ENCODE measurements at regions not wholly inside any gene's neighbourhood (a gene's known extent, or its start where the extent isn't known, plus 50 kb on each side); places are given as distances from the start of the nearest gene placed in this dataset.

DNA sequence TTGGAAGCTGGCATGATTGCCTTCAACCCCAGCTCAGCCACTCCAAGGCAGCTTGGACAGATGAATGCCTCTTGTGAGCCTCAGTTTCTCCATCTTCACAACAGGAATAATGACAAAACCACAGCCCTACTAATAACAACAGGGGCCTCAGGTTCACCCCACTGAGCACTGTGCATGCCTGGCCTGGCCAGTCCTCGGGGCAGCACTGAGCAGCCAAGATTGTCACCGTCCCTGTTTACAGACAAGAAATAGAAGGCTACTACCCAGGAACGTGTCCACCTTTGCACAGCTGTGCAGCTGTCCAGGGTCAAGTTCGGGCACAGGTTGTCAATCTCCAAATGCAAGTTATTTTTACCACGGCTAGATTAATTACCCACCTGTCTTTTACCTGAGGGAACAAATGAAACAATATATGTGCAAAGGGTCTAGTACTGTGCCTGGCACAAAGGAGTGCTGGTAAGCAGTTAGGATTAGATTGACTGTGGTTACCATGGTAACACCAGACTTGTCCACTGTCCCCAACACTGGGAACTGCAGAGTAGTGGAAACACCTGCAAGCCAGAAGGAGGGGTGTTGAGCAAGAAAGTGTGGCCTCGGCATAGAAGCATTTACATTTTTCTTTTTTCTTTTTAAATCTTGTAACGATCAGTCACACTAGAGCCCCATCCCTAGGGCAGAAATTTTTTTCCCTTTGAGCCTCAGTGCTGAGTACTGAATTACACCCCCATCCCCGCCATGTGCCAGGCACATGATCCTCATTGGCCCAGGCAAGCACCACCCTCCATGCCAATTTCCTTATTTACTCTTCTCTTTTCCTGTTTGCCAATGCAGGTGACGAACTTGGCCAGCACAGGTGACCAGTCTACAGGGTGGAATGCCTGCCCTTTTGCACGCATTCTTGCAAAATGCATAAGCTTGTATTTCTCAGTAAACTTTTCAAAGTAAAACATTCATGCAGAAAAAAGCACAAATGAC is 66.3 kb upstream of the SLC6A6 start:
- no peak for DNase-seq (ENCODE audit: low read depth in 2 of 2)

DNA sequence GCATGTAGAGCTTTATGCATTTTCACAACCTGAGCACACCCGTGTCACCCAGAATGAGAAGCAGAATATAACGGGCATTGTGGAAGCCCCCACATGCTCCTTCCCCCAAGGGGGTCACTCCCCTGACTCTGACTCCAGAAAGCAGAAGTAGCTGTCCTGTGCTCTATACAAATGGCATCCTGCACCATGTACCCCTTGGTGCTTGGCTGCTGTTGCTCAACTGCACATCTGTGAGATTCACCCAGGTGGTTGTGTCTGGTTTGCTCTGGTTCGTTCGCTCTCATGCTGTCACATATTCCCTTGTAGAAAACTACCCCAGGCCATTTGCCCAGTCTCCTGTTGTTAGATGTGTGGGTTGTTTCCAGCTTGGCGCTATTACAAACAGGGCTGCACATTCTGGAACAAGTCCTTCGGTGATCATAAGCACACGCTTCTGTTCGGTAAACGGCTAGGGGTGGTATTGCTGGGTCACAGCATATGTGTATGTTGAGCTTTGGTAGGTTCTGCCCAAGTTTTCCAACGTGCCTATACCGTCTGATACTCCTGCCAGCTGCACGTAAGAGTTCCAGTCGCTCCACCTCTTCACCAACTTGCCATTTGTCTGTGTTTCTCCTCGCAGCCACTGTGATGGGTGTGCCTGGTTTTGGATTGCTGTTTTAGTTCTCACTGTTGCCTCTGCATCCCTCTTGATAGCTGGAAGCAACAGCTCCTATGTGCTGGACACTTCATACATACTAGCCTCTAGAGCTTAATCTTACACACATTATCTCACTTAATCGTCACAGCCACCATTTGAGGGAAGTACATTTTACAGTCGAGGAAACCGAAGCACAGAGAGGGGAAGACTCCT is 65.4 kb upstream of the SLC6A6 start:
- no peak for DNase-seq (ENCODE audit: low read depth in 2 of 2)

- no peak for DNase-seq (ENCODE audit: low read depth in 2 of 2)
These were observed 64.6 kb upstream of the SLC6A6 start for GRCh38 chr3:14337828-14338227.

DNA sequence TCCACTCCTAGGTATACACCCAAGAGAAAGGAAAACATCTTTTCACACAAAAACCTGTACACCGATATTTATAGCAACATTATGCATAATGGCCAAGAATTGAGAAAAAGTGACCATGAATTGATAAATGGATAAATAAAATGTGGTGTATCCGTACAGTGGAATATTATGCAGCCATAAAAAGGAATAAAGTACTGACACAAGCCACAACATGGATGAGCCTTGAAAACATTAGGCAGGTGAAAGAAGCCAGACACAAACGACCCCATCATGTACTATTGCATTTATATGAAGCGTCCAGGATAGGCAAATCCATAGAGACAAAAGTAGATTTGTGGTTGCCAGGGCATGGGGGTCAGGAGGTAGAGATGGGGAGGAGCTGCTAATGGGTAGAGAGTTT is 64.2 kb upstream of the SLC6A6 start:
- DNase-seq (ENCODE audit: low read depth in 2 of 2) = no peak

- no peak for DNase-seq (ENCODE audit: low read depth in 2 of 2)
These were observed 63.4 kb upstream of the SLC6A6 start for GRCh38 chr3:14338898-14339458.

DNA sequence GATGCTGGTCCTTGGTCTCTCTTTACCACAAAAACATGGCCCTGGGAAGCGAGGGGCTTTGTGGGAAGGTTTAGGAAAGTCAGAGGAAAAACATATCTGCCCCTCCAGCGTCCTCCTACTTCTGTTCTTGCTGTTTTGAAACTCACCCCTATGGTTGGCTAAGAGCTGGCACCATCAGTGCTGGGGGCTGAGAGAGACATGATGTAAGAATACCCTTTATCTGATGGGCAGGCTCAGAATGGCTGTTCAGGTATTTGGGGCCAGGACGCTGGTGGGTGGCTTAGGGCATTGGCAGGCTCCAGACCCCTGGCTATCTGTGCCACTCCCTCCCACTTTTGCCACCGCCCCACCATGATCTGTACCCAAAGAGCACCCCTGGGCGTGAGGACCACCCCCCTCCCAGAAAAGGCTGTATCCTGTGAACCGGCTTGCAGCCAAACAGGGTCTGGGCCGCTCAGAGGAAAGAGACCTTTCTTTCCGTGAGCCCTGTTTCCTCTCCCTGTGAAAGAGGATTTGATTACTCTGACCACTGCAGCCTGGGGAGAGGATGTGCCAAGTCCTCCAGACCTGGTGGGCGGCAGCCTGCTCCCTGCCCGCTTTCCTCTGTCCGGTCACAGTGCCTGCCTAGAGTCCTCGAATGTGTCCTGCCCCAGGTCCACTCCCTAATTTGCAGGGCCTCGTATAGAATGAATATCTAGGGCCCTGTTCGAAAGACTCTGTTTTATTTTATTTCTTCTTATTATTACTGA is 61.3 kb upstream of the SLC6A6 start:
- DNase-seq (ENCODE audit: low read depth in 2 of 2) = no peak

DNA sequence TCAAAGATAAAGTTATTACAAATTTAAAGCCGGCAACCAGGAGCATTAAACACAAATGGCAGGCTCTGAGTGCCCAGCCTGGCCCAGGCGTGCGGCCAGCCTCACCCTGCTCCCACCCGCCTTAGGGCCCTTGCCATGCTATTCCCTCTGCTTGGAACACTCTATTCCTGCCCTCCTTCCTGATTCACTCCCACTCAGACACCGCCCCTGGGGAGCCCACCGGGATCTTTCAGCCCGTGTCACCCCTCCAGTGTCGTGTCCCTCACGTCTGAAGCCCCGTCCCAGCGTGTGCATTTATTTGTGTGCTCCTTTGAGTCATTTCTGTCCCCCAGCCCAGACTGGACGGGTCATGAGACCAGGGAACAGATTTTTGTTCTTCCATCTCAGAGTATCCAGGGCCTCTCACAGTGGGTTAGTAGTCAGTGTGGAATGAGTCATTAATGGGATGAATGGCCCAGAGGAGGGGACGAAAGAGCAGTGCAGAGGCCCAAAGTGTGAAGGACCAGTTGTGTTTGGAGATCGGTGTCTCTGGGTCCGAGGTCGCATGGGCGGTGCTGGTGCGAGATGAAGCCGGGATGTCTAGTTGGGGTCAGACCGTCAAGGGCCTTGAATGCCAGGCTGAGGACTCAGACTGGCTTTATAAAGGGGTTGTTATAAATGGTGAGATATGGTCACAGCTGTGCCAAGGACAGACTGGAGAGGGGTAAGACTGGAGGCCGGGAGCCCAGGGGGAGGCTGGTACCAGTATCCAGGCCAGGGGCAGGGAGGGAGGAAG is 58.9 kb upstream of the SLC6A6 start:
- DNase-seq (ENCODE audit: low read depth in 2 of 2) = no peak

- no peak for DNase-seq (ENCODE audit: low read depth in 2 of 2)
These were observed 58.1 kb upstream of the SLC6A6 start for GRCh38 chr3:14344351-14344750.

- no peak for DNase-seq (ENCODE audit: low read depth in 2 of 2)
These were observed 56.8 kb upstream of the SLC6A6 start for GRCh38 chr3:14345496-14346150.

DNA sequence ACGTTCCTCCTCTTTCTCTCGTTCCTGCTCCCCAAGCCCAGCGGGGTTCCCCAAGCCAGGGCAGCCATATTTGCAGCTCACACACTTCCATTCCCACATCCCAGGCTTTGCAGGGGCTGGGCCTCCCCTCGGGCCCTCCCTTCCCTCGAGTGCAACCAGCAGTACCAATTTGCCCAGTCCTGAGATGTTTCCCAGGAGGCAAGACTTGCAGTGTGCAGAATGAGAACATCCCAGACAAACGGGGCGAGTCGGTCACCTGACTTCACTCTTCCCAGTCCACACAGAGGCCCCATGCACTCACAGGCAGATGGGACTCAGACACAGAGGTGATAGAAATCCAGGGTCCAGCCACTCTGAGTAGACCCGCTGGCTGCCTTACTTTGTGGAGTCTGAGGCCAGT is 56.2 kb upstream of the SLC6A6 start:
- no peak for DNase-seq (ENCODE audit: low read depth in 2 of 2)

GRCh38 chr3:14346642-14347041 is 55.8 kb upstream of the SLC6A6 start:
- no peak for DNase-seq (ENCODE audit: low read depth in 2 of 2)

DNA sequence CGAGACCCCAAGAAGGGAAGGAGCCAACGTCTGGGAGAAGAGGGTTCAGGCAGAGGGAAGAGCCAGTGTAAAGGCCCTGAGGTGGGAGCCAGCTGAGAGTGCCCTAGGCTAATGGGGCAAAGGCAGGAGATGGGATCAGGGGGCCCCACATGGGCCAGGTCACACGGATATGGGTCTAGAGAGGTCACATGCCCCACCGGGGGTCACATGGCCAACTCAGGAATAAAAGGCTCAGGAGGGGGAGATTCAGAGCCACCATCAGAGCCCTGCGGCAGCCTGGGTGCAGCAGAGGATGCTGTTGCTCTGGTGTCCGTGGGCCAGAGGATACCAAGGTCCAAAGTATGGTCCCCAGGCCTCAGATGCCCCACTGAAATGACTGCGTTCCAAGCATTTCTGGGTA is 55.3 kb upstream of the SLC6A6 start:
- DNase-seq (ENCODE audit: low read depth in 2 of 2) = no peak

DNA sequence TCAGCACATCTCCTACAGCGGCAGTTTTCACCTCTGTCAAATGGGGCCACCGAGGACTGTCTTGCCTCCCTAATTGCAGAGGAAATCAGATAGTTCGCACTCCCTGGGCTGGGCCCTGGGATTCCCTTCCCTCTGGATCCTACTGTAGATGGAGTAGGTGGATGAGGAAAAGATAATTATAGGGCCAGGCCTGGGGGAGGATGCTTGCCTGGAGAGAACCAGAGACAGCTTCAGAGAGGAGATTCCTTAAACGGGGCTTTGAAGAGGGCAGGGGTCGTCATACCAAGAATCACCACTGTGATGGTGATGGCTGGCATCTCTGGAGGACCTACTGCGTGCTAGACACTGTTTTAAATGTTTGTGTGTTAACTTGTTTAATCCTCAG is 50.8 kb upstream of the SLC6A6 start:
- no peak for DNase-seq (ENCODE audit: low read depth in 2 of 2)

GRCh38 chr3:14352002-14352627 is 50.3 kb upstream of the SLC6A6 start:
- no peak for DNase-seq (ENCODE audit: low read depth in 2 of 2)
